ENCODE measurements at regions not wholly inside any gene's neighbourhood (a gene's known extent, or its start where the extent isn't known, plus 50 kb on each side); places are given as distances from the start of the nearest gene placed in this dataset.

- POLR2A ChIA-PET: interaction anchor here (0.7 to 1.1 kb wide), 2 partner anchors 104 to 106 kb away, joined by 3 to 7 read pairs; no protein-coding TSS in a partner anchor
- CTCF ChIA-PET: interaction anchor here (0.6 to 1.7 kb wide), 16 partner anchors 12 to 279 kb away, joined by 3 to 8 read pairs (median 3); partner anchors contain the start of gene NFE2L3
Measured at GRCh38 chr7:26090927-26091519, 61.0 kb upstream of the NFE2L3 start.

- ChIA-PET CTCF (interaction anchor here (1.0 to 1.3 kb wide), 3 partner anchors 13 to 47 kb away, joined by 3 to 4 read pairs (median 3); no protein-coding TSS in a partner anchor), POLR2A (no interaction called here)
Measured at GRCh38 chr7:26091933-26092332, 60.1 kb upstream of the NFE2L3 start.

- CTCF ChIA-PET: interaction anchor here (1.2 kb wide), 1 partner anchor 14 kb away, joined by 4 read pairs; no protein-coding TSS in a partner anchor
- POLR2A ChIA-PET: no interaction called here
Measured at GRCh38 chr7:26093023-26093422, 59.0 kb upstream of the NFE2L3 start.

- CTCF ChIA-PET: no interaction called here
- POLR2A ChIA-PET: no interaction called here
Measured at GRCh38 chr7:26096136-26096535, 55.9 kb upstream of the NFE2L3 start.

- CTCF ChIA-PET: interaction anchor here (0.6 to 0.8 kb wide), 3 partner anchors 52 to 199 kb away, joined by 3 read pairs; no protein-coding TSS in a partner anchor
- POLR2A ChIA-PET: interaction anchor here (1.8 kb wide), 1 partner anchor 54 kb away, joined by 8 read pairs; the partner anchor contains the start of gene NFE2L3
Measured at GRCh38 chr7:26097837-26098668, 53.9 kb upstream of the NFE2L3 start.

GRCh38 chr7:26099236-26099635 is 52.8 kb upstream of the NFE2L3 start:
- CTCF ChIA-PET: interaction anchor here (0.7 kb wide), 1 partner anchor 206 kb away, joined by 3 read pairs; no protein-coding TSS in a partner anchor
- POLR2A ChIA-PET: interaction anchor here (0.6 to 1.8 kb wide), 2 partner anchors 53 to 1097 kb away, joined by 3 to 8 read pairs; partner anchors contain the start of gene NFE2L3

- POLR2A ChIA-PET: no interaction called here
- CTCF ChIA-PET: no interaction called here
Measured at GRCh38 chr7:26100406-26101339, 51.3 kb upstream of the NFE2L3 start.

- CTCF ChIA-PET: no interaction called here
- POLR2A ChIA-PET: no interaction called here
Measured at GRCh38 chr7:26101361-26102151, 50.4 kb upstream of the NFE2L3 start.

GRCh38 chr7:26102176-26102575 is 49.8 kb upstream of the NFE2L3 start:
- CTCF ChIA-PET: no interaction called here

More at GRCh38 chr7:26102176-26102575, 49.8 kb upstream of the NFE2L3 start:
- POLR2A ChIA-PET: no interaction called here

Data from activated CD8-positive, alpha-beta memory T cell treated with anti-CD3 and anti-CD28 coated beads for 36 hours (primary cell).